HFF-Myc (cell line): ENCODE measurements at regions not wholly inside any gene's neighbourhood (a gene's known extent, or its start where the extent isn't known, plus 50 kb on each side); places are given as distances from the start of the nearest gene placed in this dataset.

Source experiments
- DNase-seq: peaks from one replicate; pipeline ENCODE4 v3.0.0-alpha.2; 2011; ENCODE audit warnings: low read depth; ENCODE audit errors: extremely low read depth
- H3K4me3 ChIP-seq: replicated peaks from 2 replicates; pipeline ENCODE4 v1.5.1; 2011; ENCODE audit warnings: low read depth, mild to moderate bottlenecking, control low read depth, low read length
- CTCF ChIP-seq: IDR thresholded peaks from 2 replicates; pipeline ENCODE4 v1.5.1; 2012; ENCODE audit warnings: mild to moderate bottlenecking, low read depth, low read length, control low read depth; ENCODE audit errors: missing control alignments

- TF ChIP-seq CTCF = no peak
- DNase-seq = no peak
- no peak overlapping the region for H3K4me3 ChIP-seq
Observed at GRCh38 chr13:44086389-44086788, 206.7 kb downstream of the LACC1 start.

- no peak for DNase-seq
- H3K4me3 ChIP-seq = no peak overlapping the region
- no peak for TF ChIP-seq CTCF
Observed at GRCh38 chr13:44088411-44088810, 208.7 kb downstream of the LACC1 start.

- no peak for DNase-seq
Observed at GRCh38 chr13:44088991-44089413, 209.3 kb downstream of the LACC1 start.

GRCh38 chr13:44089452-44089851, 209.7 kb downstream of the LACC1 start:
- TF ChIP-seq CTCF = no peak
- no peak for DNase-seq
- no peak overlapping the region for H3K4me3 ChIP-seq

More at GRCh38 chr13:44088991-44089413, 209.3 kb downstream of the LACC1 start:
- no peak overlapping the region for H3K4me3 ChIP-seq
- TF ChIP-seq CTCF = no peak

- H3K4me3 ChIP-seq = no peak overlapping the region
- TF ChIP-seq CTCF = no peak
Observed at GRCh38 chr13:44092078-44092970, 212.6 kb downstream of the LACC1 start.

GRCh38 chr13:44093607-44094564, 214.2 kb downstream of the LACC1 start:
- TF ChIP-seq CTCF = no peak
- no peak overlapping the region for H3K4me3 ChIP-seq

More at GRCh38 chr13:44092078-44092970, 212.6 kb downstream of the LACC1 start:
- no peak for DNase-seq

More at GRCh38 chr13:44093607-44094564, 214.2 kb downstream of the LACC1 start:
- DNase-seq = peak; percentile 45
